ENCODE measurements at regions not wholly inside any gene's neighbourhood (a gene's known extent, or its start where the extent isn't known, plus 50 kb on each side); places are given as distances from the start of the nearest gene placed in this dataset.

- TF ChIP-seq CTCF (optimal IDR thresholded peaks at IDR 0.05 in 1 of 3, IDR thresholded peaks at IDR 0.05 in 1 of 3, conservative IDR thresholded peaks at IDR 0.05 in 1 of 3; ENCODE audit: extremely low read depth in 1 of 3, insufficient read depth in 2 of 3, low read length in 3 of 3) (no peak), EZH2 (IDR thresholded peaks at IDR 0.05; ENCODE audit: low read length) (no peak)
Measured at GRCh38 chr16:26963109-26963508, 103.6 kb upstream of the C16orf82 start.
